ENCODE measurements at regions not wholly inside any gene's neighbourhood (a gene's known extent, or its start where the extent isn't known, plus 50 kb on each side); places are given as distances from the start of the nearest gene placed in this dataset.
A peak's percentile ranks its signal among the peaks of the same experiment; 100 is the strongest.
"Not testable (repeated sequence)": the region's sequence is repeated elsewhere in the genome, so short reads cannot be mapped to it uniquely, and the experiment has no call there.

DNA sequence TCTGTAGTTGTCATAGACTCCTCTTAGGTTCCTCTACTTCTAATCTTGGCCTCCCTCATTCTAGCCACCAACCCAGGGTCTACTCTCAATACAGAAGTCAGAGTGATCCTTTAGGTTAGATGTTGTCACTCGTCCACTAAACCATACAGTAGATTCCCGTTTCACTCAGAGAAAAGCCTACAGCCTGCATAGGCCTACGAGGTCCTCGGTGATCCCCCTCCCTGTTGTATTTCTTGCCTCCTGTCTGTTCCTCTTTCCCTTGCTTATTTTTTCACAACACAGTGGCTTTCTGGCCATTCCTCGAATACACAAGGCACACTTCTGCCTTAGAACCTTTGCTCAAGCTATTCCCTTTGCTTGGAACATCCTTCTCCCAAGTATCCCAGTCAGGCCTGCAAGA, 183.0 kb upstream of the PRSS1 start:
- no peak for DNase-seq

DNA sequence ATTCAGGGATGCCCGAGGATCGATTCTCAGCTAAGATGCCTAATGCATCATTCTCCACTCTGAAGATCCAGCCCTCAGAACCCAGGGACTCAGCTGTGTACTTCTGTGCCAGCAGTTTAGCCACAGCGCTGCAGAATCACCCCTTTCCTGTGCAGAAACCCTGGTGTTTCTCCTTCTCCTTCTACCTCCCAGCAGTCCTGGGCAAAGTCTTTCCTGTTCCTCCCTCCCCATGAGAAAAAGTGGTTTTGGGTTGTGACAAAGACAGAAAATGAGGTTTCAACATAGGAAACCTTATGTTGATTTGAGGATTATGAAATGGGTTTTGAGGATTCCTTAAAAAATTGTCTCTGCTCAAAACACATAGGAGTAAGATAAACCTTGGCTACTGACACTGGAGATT, 185.1 kb upstream of the PRSS1 start:
- DNase-seq, result not testable (repeated sequence)

DNA sequence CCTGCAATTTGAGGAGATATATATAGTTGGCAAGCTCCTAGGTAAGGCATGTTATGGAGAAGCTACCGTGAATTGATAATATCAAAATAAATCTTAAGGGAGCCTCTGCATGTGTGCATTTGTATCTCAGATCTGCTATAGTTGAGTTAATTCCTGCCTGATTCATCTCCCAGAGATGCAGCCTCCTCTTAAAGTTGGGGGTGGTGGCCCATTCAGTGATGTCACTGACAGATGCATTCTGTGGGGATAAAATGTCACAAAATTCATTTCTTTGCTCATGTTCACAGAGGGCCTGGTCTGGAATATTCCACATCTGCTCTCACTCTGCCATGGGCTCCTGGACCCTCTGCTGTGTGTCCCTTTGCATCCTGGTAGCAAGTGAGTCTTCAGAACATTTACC, 185.8 kb upstream of the PRSS1 start:
- no peak for DNase-seq

DNA sequence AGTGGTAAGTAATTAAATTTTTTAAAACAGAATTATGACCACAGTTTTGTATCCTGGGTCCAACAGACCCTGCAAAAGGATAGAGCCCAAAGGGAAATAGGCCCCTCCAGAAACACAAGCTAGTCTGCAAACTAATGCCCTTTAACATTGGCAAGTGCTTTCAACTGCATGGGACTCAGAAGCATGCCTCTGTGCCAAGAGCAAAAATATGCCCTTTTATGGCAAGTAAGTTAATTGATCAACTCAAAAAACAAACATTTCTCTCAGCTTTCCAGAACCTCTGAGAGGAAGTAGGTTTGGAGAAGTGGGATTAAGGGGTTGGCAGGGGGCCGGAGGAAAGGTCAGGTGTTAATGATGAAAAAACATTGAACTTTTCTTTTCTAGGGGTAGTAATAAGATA, 186.6 kb upstream of the PRSS1 start:
- no peak for DNase-seq

GRCh38 chr7:142561396-142561795, 187.9 kb upstream of the PRSS1 start:
- DNase-seq, result not testable (repeated sequence)

DNA sequence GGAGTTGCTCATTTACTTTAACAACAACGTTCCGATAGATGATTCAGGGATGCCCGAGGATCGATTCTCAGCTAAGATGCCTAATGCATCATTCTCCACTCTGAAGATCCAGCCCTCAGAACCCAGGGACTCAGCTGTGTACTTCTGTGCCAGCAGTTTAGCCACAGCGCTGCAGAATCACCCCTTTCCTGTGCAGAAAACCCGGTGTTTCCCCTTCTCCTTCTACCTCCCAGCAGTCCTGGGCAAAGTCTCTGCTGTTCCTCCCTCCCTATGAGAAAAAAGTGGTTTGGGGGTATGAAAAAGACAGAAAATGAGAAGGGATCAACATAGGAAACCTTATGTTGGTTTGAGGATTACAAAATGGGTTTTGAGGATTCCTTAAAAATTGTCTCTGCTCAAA, 188.5 kb upstream of the PRSS1 start:
- DNase-seq, result not testable (repeated sequence)

GRCh38 chr7:142560166-142560565, 189.1 kb upstream of the PRSS1 start:
- no peak for DNase-seq

- no peak for DNase-seq
Measured at GRCh38 chr7:142557971-142558582, 191.2 kb upstream of the PRSS1 start.

GRCh38 chr7:142556740-142557139, 192.5 kb upstream of the PRSS1 start:
- no peak for DNase-seq

DNA sequence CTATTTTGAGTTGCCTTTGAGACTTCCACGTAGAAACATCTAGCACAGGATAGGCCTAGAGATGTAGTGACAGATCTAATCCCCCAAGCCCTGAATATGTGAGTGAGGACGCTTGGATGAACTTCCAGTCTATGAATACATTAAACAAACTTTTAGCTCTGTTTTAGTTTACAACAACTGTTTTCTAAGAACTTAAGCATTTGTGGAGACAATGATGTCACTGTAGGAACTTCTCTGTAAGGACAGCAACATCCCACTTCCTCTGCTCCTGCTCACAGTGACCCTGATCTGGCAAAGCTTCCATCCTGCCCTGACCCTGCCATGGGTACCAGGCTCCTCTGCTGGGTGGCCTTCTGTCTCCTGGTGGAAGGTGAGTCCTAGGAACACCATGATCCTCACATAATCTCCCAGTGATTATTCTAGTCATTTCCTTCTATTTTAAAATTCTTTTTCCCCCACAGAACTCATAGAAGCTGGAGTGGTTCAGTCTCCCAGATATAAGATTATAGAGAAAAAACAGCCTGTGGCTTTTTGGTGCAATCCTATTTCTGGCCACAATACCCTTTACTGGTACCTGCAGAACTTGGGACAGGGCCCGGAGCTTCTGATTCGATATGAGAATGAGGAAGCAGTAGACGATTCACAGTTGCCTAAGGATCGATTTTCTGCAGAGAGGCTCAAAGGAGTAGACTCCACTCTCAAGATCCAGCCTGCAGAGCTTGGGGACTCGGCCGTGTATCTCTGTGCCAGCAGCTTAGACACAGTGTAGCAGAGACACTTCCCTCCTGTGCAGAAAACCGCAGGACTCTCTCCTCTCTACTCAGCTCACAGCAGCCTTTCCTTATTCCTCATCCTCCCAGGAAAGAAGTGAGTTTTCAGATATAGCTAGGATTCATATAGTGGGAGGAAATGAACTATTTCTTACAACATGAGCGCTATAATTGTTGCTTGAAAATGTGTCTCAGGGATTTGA, 194.4 kb upstream of the PRSS1 start:
- DNase-seq, result no peak

GRCh38 chr7:142553216-142553615, 196.1 kb upstream of the PRSS1 start:
- no peak for DNase-seq

GRCh38 chr7:142548978-142549377, 200.3 kb upstream of the PRSS1 start:
- no peak for DNase-seq

GRCh38 chr7:142546452-142546851, 202.8 kb upstream of the PRSS1 start:
- no peak for DNase-seq

GRCh38 chr7:142542942-142543341, 206.3 kb upstream of the PRSS1 start:
- DNase-seq, result no peak

DNA sequence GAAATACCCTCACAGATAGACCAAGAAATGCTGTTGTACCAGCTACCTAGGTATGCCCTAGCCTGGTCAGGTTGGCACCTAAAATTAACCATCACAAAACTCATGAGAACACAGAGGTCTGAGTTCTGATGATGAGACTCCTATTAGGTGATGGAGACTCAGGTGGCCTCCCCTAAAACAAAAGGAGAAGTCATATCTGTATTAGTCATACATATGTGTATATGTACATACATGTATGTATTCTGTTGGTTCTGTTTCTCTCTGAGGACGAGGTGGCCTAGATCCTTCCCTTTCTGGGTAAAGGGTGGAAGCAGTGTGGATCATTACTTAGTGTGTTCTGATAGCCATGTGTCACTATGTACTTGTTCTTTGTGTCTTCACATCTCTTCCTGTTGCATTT, 207.2 kb upstream of the PRSS1 start:
- DNase-seq, result no peak

GRCh38 chr7:142540371-142540770, 208.9 kb upstream of the PRSS1 start:
- no peak for DNase-seq

- DNase-seq, result no peak
Measured at GRCh38 chr7:142539901-142540300, 209.4 kb upstream of the PRSS1 start.

DNA sequence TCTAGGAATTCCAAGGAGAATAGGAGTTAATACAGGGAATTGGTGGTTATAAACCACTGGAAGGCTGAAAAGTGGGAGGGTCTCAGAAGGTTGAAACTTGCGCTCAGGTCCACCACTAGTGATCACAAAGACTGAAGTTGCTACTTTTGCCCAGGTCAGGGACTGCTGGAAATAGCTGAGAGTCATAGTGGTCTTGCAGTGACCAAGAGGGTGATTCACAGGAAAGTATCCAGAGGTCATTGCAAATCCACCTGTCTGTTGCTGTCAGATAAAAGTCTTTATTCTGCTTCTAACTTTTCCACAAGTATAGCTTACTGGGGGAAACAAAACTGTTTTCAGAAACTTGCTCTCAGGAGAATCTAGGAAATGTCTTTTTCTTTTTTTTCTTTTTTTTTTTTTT, 211.5 kb upstream of the PRSS1 start:
- no peak for DNase-seq

- peak; percentile 43 for DNase-seq
Measured at GRCh38 chr7:142535123-142535779, 214.0 kb upstream of the PRSS1 start.

DNA sequence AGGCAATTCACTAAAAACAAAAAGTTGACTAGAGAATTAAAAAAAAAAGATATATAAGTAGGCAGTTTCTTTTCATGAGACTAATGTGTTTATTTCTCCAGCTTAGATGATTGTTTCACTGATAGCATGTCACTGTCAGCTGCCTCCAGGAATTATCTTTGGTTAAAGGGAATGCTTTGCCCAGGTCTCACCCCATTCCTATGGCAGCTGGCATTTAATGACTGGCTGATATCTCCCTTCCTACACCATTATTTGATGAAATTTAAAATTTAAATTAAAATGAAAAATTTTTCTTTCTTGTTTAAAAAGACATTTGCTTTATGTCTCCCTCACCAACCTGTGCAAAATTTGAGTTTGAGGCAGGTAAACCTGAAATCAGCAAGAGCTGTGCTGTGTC, 214.5 kb upstream of the PRSS1 start:
- no peak for DNase-seq

DNA sequence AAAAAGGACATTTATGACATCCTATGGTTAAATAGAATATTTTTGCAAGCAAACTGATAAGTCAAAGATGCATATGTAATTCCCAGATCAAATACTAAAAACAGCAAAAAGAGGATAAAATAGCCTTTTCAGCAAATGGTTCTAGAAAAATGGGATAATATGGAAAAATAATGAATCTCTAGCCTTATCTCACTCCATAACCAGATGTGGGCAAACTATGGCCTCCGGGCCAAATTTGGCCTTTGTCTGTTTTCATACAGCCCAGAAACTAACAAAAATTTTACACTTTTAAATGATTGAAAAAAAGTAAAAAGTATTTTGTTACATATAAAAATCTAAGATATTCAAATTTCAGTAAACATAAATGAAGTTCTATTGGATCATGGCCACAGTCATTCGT, 215.4 kb upstream of the PRSS1 start:
- DNase-seq, result no peak

DNA sequence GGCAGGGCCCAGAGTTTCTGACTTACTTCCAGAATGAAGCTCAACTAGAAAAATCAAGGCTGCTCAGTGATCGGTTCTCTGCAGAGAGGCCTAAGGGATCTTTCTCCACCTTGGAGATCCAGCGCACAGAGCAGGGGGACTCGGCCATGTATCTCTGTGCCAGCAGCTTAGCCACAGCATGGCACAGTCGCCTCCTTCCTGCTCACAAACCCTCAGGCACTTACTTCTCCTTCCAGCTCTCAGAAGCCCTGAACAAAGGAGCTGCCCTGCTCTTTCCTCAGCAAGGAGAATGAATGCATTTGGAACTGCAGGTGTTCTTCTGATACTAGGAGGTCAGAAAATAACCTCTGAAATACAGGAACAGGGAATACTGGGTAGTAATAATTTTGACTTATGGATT, 219.7 kb upstream of the PRSS1 start:
- DNase-seq, result no peak

GRCh38 chr7:142528608-142529408, 220.5 kb upstream of the PRSS1 start:
- DNase-seq, result no peak
